Sigmoid colon (tissue), 4 donors: ENCODE measurements at regions not wholly inside any gene's neighbourhood (a gene's known extent, or its start where the extent isn't known, plus 50 kb on each side); places are given as distances from the start of the nearest gene placed in this dataset.

Experiments
- EP300 ChIP-seq, 4 donors: sonication (generic); formaldehyde crosslinking; IDR thresholded peaks; one replicate each; pipeline ENCODE4 v1.6.1; 2017; ENCODE audit warnings: antibody characterized with exemption in 4 of 4
- POLR2A ChIP-seq, 2 donors: fragments of 450-650 bp; IDR thresholded peaks; one replicate each; pipeline ENCODE4 v1.6.1; 2016; ENCODE audit warnings: antibody characterized with exemption in 2 of 2, mild to moderate bottlenecking in 2 of 2, moderate library complexity in 2 of 2
- POLR2AphosphoS5 ChIP-seq, 4 donors: sonication (generic); formaldehyde crosslinking; IDR thresholded peaks; one replicate each; pipeline ENCODE4 v1.6.1; 2017; ENCODE audit warnings: antibody characterized with exemption in 4 of 4
- TF ChIP-seq, protein P1 (sequence below), 4 experiments: fragments of 450-650 bp in 3 of 4; fragments of 200-600 bp in 1 of 4; IDR thresholded peaks; one replicate each; pipeline ENCODE4 v1.5.1; 2016 to 2019; ENCODE audit warnings: antibody characterized with exemption in 4 of 4, mild to moderate bottlenecking in 3 of 4, moderate library complexity in 2 of 4

DNA sequence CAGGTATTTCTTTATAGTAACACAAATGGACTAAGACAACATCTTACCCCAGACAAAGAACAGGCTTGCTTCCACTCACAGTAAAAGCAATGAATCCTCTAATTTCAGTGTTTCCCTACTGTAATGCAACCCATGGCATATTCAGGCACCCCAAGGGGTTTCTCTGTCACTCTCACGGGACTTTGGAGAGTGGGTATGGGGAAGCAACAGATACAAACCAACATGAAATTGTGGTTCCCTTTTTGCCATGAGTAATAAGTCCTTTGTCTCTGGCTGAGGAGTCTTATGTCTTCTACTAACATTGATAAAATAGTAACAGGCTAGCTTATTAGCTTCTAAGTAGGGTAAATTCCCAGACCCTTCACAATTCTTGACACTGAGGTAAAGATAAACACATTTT is 51.4 kb upstream of the AOAH start:
- no peak for TF ChIP-seq POLR2AphosphoS5 (IDR thresholded peaks at IDR 0.05)
- TF ChIP-seq, protein P1, sequence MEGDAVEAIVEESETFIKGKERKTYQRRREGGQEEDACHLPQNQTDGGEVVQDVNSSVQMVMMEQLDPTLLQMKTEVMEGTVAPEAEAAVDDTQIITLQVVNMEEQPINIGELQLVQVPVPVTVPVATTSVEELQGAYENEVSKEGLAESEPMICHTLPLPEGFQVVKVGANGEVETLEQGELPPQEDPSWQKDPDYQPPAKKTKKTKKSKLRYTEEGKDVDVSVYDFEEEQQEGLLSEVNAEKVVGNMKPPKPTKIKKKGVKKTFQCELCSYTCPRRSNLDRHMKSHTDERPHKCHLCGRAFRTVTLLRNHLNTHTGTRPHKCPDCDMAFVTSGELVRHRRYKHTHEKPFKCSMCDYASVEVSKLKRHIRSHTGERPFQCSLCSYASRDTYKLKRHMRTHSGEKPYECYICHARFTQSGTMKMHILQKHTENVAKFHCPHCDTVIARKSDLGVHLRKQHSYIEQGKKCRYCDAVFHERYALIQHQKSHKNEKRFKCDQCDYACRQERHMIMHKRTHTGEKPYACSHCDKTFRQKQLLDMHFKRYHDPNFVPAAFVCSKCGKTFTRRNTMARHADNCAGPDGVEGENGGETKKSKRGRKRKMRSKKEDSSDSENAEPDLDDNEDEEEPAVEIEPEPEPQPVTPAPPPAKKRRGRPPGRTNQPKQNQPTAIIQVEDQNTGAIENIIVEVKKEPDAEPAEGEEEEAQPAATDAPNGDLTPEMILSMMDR (IDR thresholded peaks at IDR 0.05): no peak
- no peak for TF ChIP-seq POLR2A (IDR thresholded peaks at IDR 0.05)
- no peak for TF ChIP-seq EP300 (IDR thresholded peaks at IDR 0.05)
